ENCODE measurements at regions not wholly inside any gene's neighbourhood (a gene's known extent, or its start where the extent isn't known, plus 50 kb on each side); places are given as distances from the start of the nearest gene placed in this dataset.
A peak's percentile ranks its signal among the peaks of the same experiment; 100 is the strongest.

GRCh38 chr12:90152897-90153624 lies 444.4 kb upstream of the ATP2B1 start:
- peak; percentile 49 for DNase-seq (ENCODE audit: low read depth)
- H3K4me3 ChIP-seq (ENCODE audit: low read depth, low read length), result no peak overlapping the region
- no peak for TF ChIP-seq CTCF (IDR thresholded peaks at IDR 0.05; ENCODE audit: insufficient read depth, low read depth, low read length)

GRCh38 chr12:90151491-90152015 lies 442.9 kb upstream of the ATP2B1 start:
- DNase-seq (ENCODE audit: low read depth), result no peak
- TF ChIP-seq CTCF (IDR thresholded peaks at IDR 0.05; ENCODE audit: insufficient read depth, low read depth, low read length), result no peak
- no peak overlapping the region for H3K4me3 ChIP-seq (ENCODE audit: low read depth, low read length)

GRCh38 chr12:90149453-90149852 lies 440.8 kb upstream of the ATP2B1 start:
- no peak for DNase-seq (ENCODE audit: low read depth)
- no peak for TF ChIP-seq CTCF (IDR thresholded peaks at IDR 0.05; ENCODE audit: insufficient read depth, low read depth, low read length)
- H3K4me3 ChIP-seq (ENCODE audit: low read depth, low read length), result no peak overlapping the region

DNA sequence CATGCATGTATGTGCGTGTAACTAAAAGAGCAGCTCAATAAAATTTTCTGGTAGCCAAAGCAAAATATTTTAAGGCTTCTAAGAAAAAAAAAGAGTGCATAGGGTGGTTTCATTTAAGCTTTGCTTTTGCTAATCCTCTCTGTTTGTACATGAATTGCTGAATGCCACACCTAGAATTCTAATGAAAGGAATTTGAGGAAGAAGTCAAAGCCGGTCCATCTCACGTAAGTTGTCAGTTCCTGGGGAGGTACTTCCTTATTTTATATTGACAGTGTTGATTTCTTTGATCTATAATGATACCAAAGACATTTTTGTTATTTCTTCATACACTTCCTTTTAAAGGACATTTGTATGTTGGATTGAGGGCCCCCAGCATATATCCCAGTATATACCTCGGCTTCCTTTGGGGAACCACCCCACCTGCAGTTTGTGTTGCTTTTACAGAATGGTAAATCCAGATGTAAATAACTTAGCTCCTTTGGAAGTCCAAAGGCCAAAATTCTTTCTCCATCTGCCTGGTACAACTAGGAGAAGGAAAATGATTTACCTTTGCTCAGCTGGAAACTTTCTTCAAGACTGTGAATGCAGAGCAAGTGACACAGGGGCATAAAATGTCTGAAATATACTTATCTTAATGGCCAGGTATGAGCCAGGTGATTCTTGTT lies 420.9 kb upstream of the ATP2B1 start:
- no peak overlapping the region for H3K4me3 ChIP-seq (ENCODE audit: low read depth, low read length)
- no peak for DNase-seq (ENCODE audit: low read depth)
- no peak for TF ChIP-seq CTCF (IDR thresholded peaks at IDR 0.05; ENCODE audit: insufficient read depth, low read depth, low read length)

DNA sequence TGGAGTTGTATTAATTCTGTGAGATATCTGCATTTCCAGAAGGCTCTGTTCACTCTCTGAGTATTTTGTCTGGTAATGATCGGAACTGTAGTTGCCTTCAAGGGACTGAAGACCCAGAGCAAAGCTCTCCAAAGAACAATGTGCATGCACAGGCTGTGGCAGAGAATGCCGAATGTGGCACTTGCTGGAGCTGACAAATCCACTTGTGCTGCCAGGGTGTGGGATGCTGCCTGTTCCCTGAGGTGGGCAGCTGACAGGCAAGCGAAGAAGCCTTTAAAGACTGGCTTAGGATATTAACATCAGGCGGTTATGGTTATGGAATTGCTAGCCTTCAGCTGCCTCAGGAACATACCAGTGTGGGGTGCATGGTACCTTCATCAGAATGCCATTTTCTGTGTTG lies 419.9 kb upstream of the ATP2B1 start:
- DNase-seq (ENCODE audit: low read depth), result no peak
- H3K4me3 ChIP-seq (ENCODE audit: low read depth, low read length), result no peak overlapping the region
- no peak for TF ChIP-seq CTCF (IDR thresholded peaks at IDR 0.05; ENCODE audit: insufficient read depth, low read depth, low read length)

GRCh38 chr12:90126125-90126524 lies 417.5 kb upstream of the ATP2B1 start:
- H3K4me3 ChIP-seq (ENCODE audit: low read depth, low read length), result no peak overlapping the region
- no peak for TF ChIP-seq CTCF (IDR thresholded peaks at IDR 0.05; ENCODE audit: insufficient read depth, low read depth, low read length)
- DNase-seq (ENCODE audit: low read depth), result no peak
